Osteocyte (in vitro differentiated cells): ENCODE measurements at regions not wholly inside any gene's neighbourhood (a gene's known extent, or its start where the extent isn't known, plus 50 kb on each side); places are given as distances from the start of the nearest gene placed in this dataset.

Source experiments
- DNase-seq: peaks from one replicate; pipeline ENCODE4 v3.0.0; 2021; ENCODE audit warnings: mixed read lengths; ENCODE audit not compliant: unreplicated experiment; ENCODE audit errors: extremely low spot score
- H3K27ac Mint-ChIP-seq: one replicate; pipeline ENCODE4 v1.8.0; 2021; ENCODE audit warnings: mild to moderate bottlenecking, mixed read lengths; ENCODE audit not compliant: unreplicated experiment
- H3K27me3 Mint-ChIP-seq: one replicate; pipeline ENCODE4 v1.8.0; 2021; ENCODE audit warnings: mixed read lengths; ENCODE audit not compliant: unreplicated experiment
- H3K36me3 Mint-ChIP-seq: one replicate; pipeline ENCODE4 v1.8.0; 2021; ENCODE audit warnings: mixed read lengths; ENCODE audit not compliant: unreplicated experiment
- H3K4me1 Mint-ChIP-seq: one replicate; pipeline ENCODE4 v1.8.0; 2021; ENCODE audit warnings: mixed read lengths; ENCODE audit not compliant: unreplicated experiment
- H3K4me3 Mint-ChIP-seq: one replicate; pipeline ENCODE4 v1.8.0; 2021; ENCODE audit warnings: mild to moderate bottlenecking, moderate library complexity, mixed read lengths; ENCODE audit not compliant: unreplicated experiment
- H3K9me3 Mint-ChIP-seq: one replicate; pipeline ENCODE4 v1.8.0; 2021; ENCODE audit warnings: mixed read lengths; ENCODE audit not compliant: unreplicated experiment
- CTCF ChIP-seq: fragments of 200-600 bp; sonication (generic); IDR thresholded peaks from 2 replicates; pipeline ENCODE4 v1.5.0; 2021; ENCODE audit warnings: antibody characterized with exemption, mild to moderate bottlenecking, moderate library complexity

DNA sequence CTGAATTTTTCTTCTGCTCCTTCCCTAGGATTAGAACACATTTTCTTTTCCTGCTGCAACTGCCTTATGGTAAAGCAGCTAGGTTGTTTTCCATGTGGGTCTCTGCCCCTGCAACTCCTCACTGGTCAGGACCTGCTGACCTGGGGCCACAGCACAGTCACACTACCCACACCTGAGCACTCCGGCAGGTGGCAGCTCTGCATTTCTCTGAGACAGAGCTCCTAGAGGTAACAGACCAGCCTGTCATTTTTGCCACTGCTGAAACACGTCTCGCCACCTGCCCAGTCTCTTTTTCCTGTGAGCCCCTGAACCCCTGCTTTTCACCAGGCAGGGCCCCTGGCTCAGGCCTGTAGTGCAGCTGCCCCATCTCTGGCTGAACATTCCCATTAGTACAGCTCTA lies 609.6 kb downstream of the HINT1 start:
- H3K27ac Mint-ChIP-seq, result no peak overlapping the region
- no peak for DNase-seq
- H3K9me3 Mint-ChIP-seq, result peaks cover 36% of the 10 kb centered on the region
- TF ChIP-seq CTCF, result no peak
- H3K4me3 Mint-ChIP-seq, result no peak overlapping the region
- H3K36me3 Mint-ChIP-seq, result peaks cover 10% of the 10 kb centered on the region
- H3K4me1 Mint-ChIP-seq, result peaks cover 7% of the 10 kb centered on the region
- H3K27me3 Mint-ChIP-seq, result no peaks in the 10 kb centered on the region

- Mint-ChIP-seq H3K4me3 (no peak overlapping the region), H3K4me1 (peaks cover 15% of the 10 kb centered on the region)
- DNase-seq, result no peak
Measured at GRCh38 chr5:130550562-130550928, 614.5 kb downstream of the HINT1 start.

DNA sequence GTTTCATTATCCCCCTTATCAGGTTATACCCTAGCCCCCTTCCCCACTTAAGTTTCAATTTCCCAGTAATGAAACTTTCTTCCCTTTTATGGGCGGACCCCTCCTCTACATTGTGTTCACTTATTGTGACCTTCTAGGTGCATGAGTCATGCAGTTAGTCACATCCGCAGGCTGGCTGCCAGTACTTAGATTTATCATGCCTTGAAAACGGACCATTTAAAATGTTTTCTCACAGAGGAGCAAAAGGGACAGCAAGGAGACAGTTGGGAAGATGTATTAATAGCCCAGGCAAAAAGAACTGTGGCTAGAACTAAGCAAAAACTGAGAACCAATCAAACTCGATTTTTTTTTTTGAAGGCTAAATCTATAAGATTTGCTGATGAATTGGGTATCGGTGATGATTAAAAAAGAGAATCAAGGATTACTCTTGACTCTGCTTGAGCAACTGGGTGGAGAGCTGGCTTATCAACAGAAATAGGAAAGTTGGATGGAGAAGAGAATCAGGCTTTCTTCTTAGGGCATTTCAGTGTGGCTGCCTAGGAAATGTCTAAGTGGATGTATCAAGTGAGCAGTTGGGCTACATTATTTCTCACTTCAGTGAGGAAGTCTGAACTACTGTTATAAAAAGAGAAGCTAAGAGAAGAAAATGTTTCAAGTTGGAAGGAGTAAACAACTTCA lies 615.0 kb downstream of the HINT1 start:
- no peak for DNase-seq

More at GRCh38 chr5:130550562-130550928, 614.5 kb downstream of the HINT1 start:
- Mint-ChIP-seq H3K9me3 (peaks cover 31% of the 10 kb centered on the region), H3K27ac (peak overlapping the region; percentile 49), H3K36me3 (peaks cover 6% of the 10 kb centered on the region), H3K27me3 (no peaks in the 10 kb centered on the region)
- no peak for TF ChIP-seq CTCF

GRCh38 chr5:130546211-130546610 lies 618.8 kb downstream of the HINT1 start:
- Mint-ChIP-seq H3K27ac (no peak overlapping the region), H3K4me3 (no peak overlapping the region), H3K36me3 (peaks cover 14% of the 10 kb centered on the region), H3K27me3 (no peaks in the 10 kb centered on the region), H3K4me1 (peaks cover 19% of the 10 kb centered on the region), H3K9me3 (peaks cover 48% of the 10 kb centered on the region)
- no peak for TF ChIP-seq CTCF
- no peak for DNase-seq

More for the DNA sequence above, 615.0 kb downstream of the HINT1 start:
- Mint-ChIP-seq H3K36me3 (peaks cover 9% of the 10 kb centered on the region), H3K4me3 (no peak overlapping the region), H3K9me3 (peaks cover 36% of the 10 kb centered on the region), H3K4me1 (peaks cover 15% of the 10 kb centered on the region), H3K27me3 (no peaks in the 10 kb centered on the region), H3K27ac (peak overlapping the region; percentile 49)
- no peak for TF ChIP-seq CTCF

DNA sequence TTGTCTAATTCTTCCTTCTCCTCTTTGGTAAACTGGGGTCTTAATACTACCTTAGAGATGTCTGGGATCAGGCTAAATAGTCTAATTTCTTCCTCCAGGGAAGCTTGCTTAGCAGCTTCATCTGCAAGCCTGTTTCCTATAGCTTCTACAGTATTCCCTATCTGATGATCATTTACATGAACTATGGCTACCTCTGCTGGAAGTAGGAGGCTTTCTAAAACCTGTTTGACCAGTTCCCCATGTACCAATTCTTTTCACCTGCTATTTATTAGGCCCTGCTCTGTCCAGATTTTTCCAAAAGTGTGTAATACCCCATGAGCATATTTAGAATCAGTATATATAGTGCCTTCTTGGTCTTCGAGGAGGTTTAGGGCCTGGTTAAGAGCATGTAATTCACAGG lies 619.8 kb downstream of the HINT1 start:
- Mint-ChIP-seq H3K27me3 (no peaks in the 10 kb centered on the region), H3K9me3 (peaks cover 48% of the 10 kb centered on the region), H3K4me1 (peaks cover 14% of the 10 kb centered on the region), H3K27ac (no peak overlapping the region), H3K4me3 (no peak overlapping the region), H3K36me3 (peaks cover 14% of the 10 kb centered on the region)
- no peak for TF ChIP-seq CTCF
- no peak for DNase-seq
